ENCODE measurements at regions not wholly inside any gene's neighbourhood (a gene's known extent, or its start where the extent isn't known, plus 50 kb on each side); places are given as distances from the start of the nearest gene placed in this dataset.

DNA sequence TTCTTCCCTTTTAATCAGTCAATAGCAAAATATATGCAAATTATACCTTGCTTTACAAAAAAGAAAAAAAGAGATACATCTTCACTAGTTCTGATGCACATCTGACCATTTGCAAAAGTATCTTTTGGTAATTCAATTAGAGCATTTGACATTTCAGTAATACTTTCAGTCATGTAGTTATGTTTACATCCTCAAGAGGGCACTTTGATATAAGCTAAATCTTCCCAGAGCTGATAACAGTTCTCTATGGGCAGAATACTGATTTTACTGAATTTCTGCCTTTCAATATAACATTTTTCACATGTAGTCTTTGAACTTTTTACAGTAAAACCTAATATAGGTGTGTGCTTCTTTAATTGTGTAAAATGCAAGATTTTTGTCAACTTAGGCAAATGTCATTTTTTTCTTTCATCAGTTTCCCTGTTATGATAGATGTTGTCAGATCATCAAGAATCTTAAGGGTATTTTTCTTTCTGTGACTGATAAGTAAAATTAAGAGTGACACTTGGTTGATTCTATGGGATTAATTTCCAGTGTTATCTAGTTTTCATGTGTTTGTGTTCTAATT, 703.5 kb upstream of the SEMA3D start:
- ATAC-seq = no peak
- no peaks in the 10 kb centered on the region for H3K4me1 ChIP-seq

DNA sequence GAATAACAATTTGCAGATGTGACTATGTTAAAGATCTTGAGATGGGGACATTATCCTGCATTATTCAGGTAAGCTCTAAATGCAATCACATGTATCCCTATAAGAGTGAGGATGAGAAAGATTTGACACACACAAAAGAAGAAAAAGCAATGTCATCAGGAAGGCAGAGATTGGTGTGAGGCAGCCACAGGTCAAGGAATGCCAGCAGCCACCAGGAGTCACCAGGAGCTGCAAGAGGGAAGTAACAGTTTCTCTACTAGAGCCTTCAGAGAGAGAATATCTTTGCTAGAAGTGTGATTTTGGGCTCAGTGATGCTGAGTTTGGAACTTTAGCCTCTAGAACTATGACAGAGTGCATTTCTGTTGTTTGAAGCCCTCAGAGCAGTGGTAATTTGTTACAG, 700.3 kb upstream of the SEMA3D start:
- DNase-seq (no peak), ATAC-seq (no peak)
- Histone ChIP-seq H3K4me1 (no peaks in the 10 kb centered on the region), H3K36me3 (no peaks in the 10 kb centered on the region), H3K9me3 (no peaks in the 10 kb centered on the region), H3K27ac (no peak overlapping the region), H3K4me3 (no peak overlapping the region), H3K27me3 (no peaks in the 10 kb centered on the region)
- TF ChIP-seq, protein P1, sequence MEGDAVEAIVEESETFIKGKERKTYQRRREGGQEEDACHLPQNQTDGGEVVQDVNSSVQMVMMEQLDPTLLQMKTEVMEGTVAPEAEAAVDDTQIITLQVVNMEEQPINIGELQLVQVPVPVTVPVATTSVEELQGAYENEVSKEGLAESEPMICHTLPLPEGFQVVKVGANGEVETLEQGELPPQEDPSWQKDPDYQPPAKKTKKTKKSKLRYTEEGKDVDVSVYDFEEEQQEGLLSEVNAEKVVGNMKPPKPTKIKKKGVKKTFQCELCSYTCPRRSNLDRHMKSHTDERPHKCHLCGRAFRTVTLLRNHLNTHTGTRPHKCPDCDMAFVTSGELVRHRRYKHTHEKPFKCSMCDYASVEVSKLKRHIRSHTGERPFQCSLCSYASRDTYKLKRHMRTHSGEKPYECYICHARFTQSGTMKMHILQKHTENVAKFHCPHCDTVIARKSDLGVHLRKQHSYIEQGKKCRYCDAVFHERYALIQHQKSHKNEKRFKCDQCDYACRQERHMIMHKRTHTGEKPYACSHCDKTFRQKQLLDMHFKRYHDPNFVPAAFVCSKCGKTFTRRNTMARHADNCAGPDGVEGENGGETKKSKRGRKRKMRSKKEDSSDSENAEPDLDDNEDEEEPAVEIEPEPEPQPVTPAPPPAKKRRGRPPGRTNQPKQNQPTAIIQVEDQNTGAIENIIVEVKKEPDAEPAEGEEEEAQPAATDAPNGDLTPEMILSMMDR (IDR thresholded peaks at IDR 0.05 in 4 of 5, conservative IDR thresholded peaks at IDR 0.05 in 1 of 5) = no peak
- TF ChIP-seq POLR2A (IDR thresholded peaks at IDR 0.05) = no peak
- intact Hi-C loops (cut with DNase I; ENCODE audit: low total_unique reads) (no loop called here), in situ Hi-C loops (cut with MboI; ENCODE audit: low sequenced_read_pairs in 4 of 4) (loop anchor here in 1 of 4 donors (25.0 kb wide), 1 partner anchor 575 kb away; no protein-coding TSS in a partner anchor)

More for the DNA sequence above, 703.5 kb upstream of the SEMA3D start:
- intact Hi-C loops (cut with DNase I; ENCODE audit: low total_unique reads) = no loop called here
- in situ Hi-C loops (cut with MboI; ENCODE audit: low sequenced_read_pairs in 4 of 4) = loop anchor here in 1 of 4 donors (25.0 kb wide), 1 partner anchor 572 kb away; no protein-coding TSS in a partner anchor
- Histone ChIP-seq H3K36me3 (no peaks in the 10 kb centered on the region), H3K4me3 (no peak overlapping the region), H3K27me3 (no peaks in the 10 kb centered on the region), H3K9me3 (no peaks in the 10 kb centered on the region), H3K27ac (no peak overlapping the region)
- no peak for DNase-seq
- TF ChIP-seq, protein P1 (IDR thresholded peaks at IDR 0.05 in 4 of 5, conservative IDR thresholded peaks at IDR 0.05 in 1 of 5) = no peak

DNA sequence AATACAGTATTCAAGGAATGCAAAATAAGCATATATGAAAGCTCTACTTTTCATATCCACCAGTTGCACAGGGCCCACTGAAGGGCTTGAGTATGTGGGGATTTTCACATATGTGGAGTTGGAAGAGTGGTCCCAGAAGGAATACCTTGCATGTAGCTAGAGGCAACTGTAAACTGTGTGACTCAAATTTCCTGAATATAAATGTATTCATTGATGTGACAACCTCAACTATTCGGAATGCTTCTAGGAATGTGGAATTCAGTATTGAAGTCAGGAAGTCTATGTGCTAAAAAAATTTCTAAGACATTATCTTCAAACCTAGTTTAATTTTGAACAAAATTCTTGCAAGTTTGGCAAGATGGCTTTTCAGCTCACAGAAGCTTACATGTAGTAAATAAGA, 695.5 kb upstream of the SEMA3D start:
- no peaks in the 10 kb centered on the region for H3K36me3 ChIP-seq
- H3K27ac ChIP-seq = no peak overlapping the region
- H3K27me3 ChIP-seq = no peaks in the 10 kb centered on the region
- intact Hi-C loops (cut with DNase I; ENCODE audit: low total_unique reads) (no loop called here), in situ Hi-C loops (cut with MboI; ENCODE audit: low sequenced_read_pairs in 4 of 4) (loop anchor here in 1 of 4 donors (25.0 kb wide), 1 partner anchor 580 kb away; no protein-coding TSS in a partner anchor)
- H3K4me3 ChIP-seq = no peak overlapping the region
- no peaks in the 10 kb centered on the region for H3K9me3 ChIP-seq
- ATAC-seq (no peak), DNase-seq (no peak)
- no peak for TF ChIP-seq POLR2A (IDR thresholded peaks at IDR 0.05)
- TF ChIP-seq, protein P1 (IDR thresholded peaks at IDR 0.05 in 4 of 5, conservative IDR thresholded peaks at IDR 0.05 in 1 of 5) = no peak
- H3K4me1 ChIP-seq = no peaks in the 10 kb centered on the region

DNA sequence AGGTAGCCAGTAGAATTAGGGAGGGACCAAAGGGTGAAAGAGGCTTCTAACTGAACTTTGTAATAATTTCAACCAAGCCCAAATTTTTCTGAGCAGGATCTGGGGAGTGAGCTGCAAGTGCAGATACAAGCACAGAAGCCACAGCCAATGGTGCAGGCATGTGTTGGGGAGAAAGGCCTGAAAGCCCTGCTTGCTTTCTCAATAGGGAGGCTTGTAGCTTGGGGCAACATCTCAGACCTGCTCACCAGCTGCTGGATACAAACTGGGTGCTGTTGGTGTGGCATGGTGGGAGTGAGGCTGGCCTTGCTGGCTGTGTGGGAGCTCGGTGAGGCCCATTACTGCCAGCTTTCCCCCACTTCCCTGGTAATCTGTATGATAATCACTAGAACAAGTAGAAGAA, 688.5 kb upstream of the SEMA3D start:
- H3K27ac ChIP-seq = no peak overlapping the region
- intact Hi-C loops (cut with DNase I; ENCODE audit: low total_unique reads) = no loop called here
- DNase-seq = no peak
- H3K9me3 ChIP-seq = no peaks in the 10 kb centered on the region
- ATAC-seq = no peak
- TF ChIP-seq, protein P1 (IDR thresholded peaks at IDR 0.05 in 4 of 5, conservative IDR thresholded peaks at IDR 0.05 in 1 of 5) = no peak
- TF ChIP-seq POLR2A (IDR thresholded peaks at IDR 0.05) = no peak
- no peak overlapping the region for H3K4me3 ChIP-seq
- H3K36me3 ChIP-seq = no peaks in the 10 kb centered on the region
- H3K27me3 ChIP-seq = no peaks in the 10 kb centered on the region
- in situ Hi-C loops (cut with MboI; ENCODE audit: low sequenced_read_pairs in 4 of 4) = loop anchor here in 1 of 4 donors (25.0 kb wide), 1 partner anchor 587 kb away; no protein-coding TSS in a partner anchor
- H3K4me1 ChIP-seq = no peaks in the 10 kb centered on the region

DNA sequence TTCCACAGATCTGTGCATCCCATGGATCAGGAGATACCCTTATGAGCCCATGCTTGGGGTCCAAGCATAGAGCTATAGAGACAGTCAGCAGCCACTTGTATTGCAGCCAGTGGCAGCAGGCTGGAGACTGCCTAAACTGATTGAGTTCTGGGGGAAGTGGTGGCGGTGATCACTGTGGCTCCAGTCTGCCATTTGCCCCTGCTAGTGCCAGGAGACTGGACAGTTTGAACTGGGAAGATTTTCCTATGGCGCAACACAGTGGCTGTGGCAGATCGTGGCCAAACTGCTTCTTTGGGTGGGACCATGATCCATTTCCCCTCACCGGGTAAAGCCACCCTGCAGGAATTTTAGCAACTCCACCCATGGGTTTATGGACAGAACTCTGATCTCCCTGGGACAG, 679.7 kb upstream of the SEMA3D start:
- no peak for TF ChIP-seq POLR2A (IDR thresholded peaks at IDR 0.05)
- TF ChIP-seq, protein P1 (IDR thresholded peaks at IDR 0.05 in 4 of 5, conservative IDR thresholded peaks at IDR 0.05 in 1 of 5) = no peak
- H3K4me3 ChIP-seq = no peak overlapping the region
- no peaks in the 10 kb centered on the region for H3K36me3 ChIP-seq
- no peaks in the 10 kb centered on the region for H3K4me1 ChIP-seq
- intact Hi-C loops (cut with DNase I; ENCODE audit: low total_unique reads) = no loop called here
- H3K9me3 ChIP-seq = no peaks in the 10 kb centered on the region
- no peak for DNase-seq
- H3K27ac ChIP-seq = no peak overlapping the region
- no peaks in the 10 kb centered on the region for H3K27me3 ChIP-seq
- no peak for ATAC-seq
- in situ Hi-C loops (cut with MboI; ENCODE audit: low sequenced_read_pairs in 4 of 4) = no loop called here
